ENCODE measurements at regions not wholly inside any gene's neighbourhood (a gene's known extent, or its start where the extent isn't known, plus 50 kb on each side); places are given as distances from the start of the nearest gene placed in this dataset.
"Not testable (repeated sequence)": the region's sequence is repeated elsewhere in the genome, so short reads cannot be mapped to it uniquely, and the experiment has no call there.

- in situ Hi-C loops (cut with HindIII; ENCODE audit: low sequenced_read_pairs): no loop called here
These were observed 147.4 kb downstream of the ABHD5 start for GRCh38 chr3:43838009-43838758.

- in situ Hi-C loops (cut with HindIII; ENCODE audit: low sequenced_read_pairs): no loop called here
These were observed 148.1 kb downstream of the ABHD5 start for GRCh38 chr3:43838877-43839276.

GRCh38 chr3:43843386-43843785, 152.6 kb downstream of the ABHD5 start:
- in situ Hi-C loops (cut with HindIII; ENCODE audit: low sequenced_read_pairs): no loop called here

GRCh38 chr3:43844757-43845156, 154.0 kb downstream of the ABHD5 start:
- in situ Hi-C loops (cut with HindIII; ENCODE audit: low sequenced_read_pairs): no loop called here

- in situ Hi-C loops (cut with HindIII; ENCODE audit: low sequenced_read_pairs): not testable (repeated sequence)
These were observed 154.8 kb downstream of the ABHD5 start for GRCh38 chr3:43845553-43845952.

- in situ Hi-C loops (cut with HindIII; ENCODE audit: low sequenced_read_pairs): no loop called here
These were observed 161.3 kb downstream of the ABHD5 start for GRCh38 chr3:43852066-43852465.

- in situ Hi-C loops (cut with HindIII; ENCODE audit: low sequenced_read_pairs): no loop called here
These were observed 163.5 kb downstream of the ABHD5 start for GRCh38 chr3:43854283-43854682.

- in situ Hi-C loops (cut with HindIII; ENCODE audit: low sequenced_read_pairs): no loop called here
These were observed 164.2 kb downstream of the ABHD5 start for GRCh38 chr3:43854916-43855315.

GRCh38 chr3:43855674-43856299, 165.0 kb downstream of the ABHD5 start:
- in situ Hi-C loops (cut with HindIII; ENCODE audit: low sequenced_read_pairs): no loop called here

GRCh38 chr3:43856351-43856750, 165.6 kb downstream of the ABHD5 start:
- in situ Hi-C loops (cut with HindIII; ENCODE audit: low sequenced_read_pairs): no loop called here

- in situ Hi-C loops (cut with HindIII; ENCODE audit: low sequenced_read_pairs): no loop called here
These were observed 166.0 kb downstream of the ABHD5 start for GRCh38 chr3:43856761-43857160.

- in situ Hi-C loops (cut with HindIII; ENCODE audit: low sequenced_read_pairs): no loop called here
These were observed 166.9 kb downstream of the ABHD5 start for GRCh38 chr3:43857361-43858293.

- in situ Hi-C loops (cut with HindIII; ENCODE audit: low sequenced_read_pairs): no loop called here
These were observed 167.6 kb downstream of the ABHD5 start for GRCh38 chr3:43858294-43858701.

- in situ Hi-C loops (cut with HindIII; ENCODE audit: low sequenced_read_pairs): loop anchor here (5.0 kb wide), 1 partner anchor 53 kb away; no protein-coding TSS in a partner anchor
These were observed 169.0 kb downstream of the ABHD5 start for GRCh38 chr3:43859766-43860165.

GRCh38 chr3:43861635-43862034, 170.9 kb downstream of the ABHD5 start:
- in situ Hi-C loops (cut with HindIII; ENCODE audit: low sequenced_read_pairs): loop anchor here (5.0 kb wide), 1 partner anchor 51 kb away; no protein-coding TSS in a partner anchor

- in situ Hi-C loops (cut with HindIII; ENCODE audit: low sequenced_read_pairs): loop anchor here (5.0 kb wide), 1 partner anchor 50 kb away; no protein-coding TSS in a partner anchor
These were observed 171.7 kb downstream of the ABHD5 start for GRCh38 chr3:43862470-43862869.

- in situ Hi-C loops (cut with HindIII; ENCODE audit: low sequenced_read_pairs): loop anchor here (5.0 kb wide), 1 partner anchor 49 kb away; no protein-coding TSS in a partner anchor
These were observed 172.5 kb downstream of the ABHD5 start for GRCh38 chr3:43862992-43863805.

- in situ Hi-C loops (cut with HindIII; ENCODE audit: low sequenced_read_pairs): loop anchor here (5.0 kb wide), 1 partner anchor 48 kb away; no protein-coding TSS in a partner anchor
These were observed 173.5 kb downstream of the ABHD5 start for GRCh38 chr3:43863966-43864933.

GRCh38 chr3:43865351-43865750, 174.6 kb downstream of the ABHD5 start:
- in situ Hi-C loops (cut with HindIII; ENCODE audit: low sequenced_read_pairs): no loop called here
